ENCODE measurements at regions not wholly inside any gene's neighbourhood (a gene's known extent, or its start where the extent isn't known, plus 50 kb on each side); places are given as distances from the start of the nearest gene placed in this dataset.
"Not testable (repeated sequence)": the region's sequence is repeated elsewhere in the genome, so short reads cannot be mapped to it uniquely, and the experiment has no call there.

GRCh38 chr6:166707045-166707444 is 80.0 kb upstream of the RPS6KA2 start:
- H3K36me3 ChIP-seq: no peaks in the 10 kb centered on the region
- TF ChIP-seq POLR2A (IDR thresholded peaks at IDR 0.05): no peak
- no peak for TF ChIP-seq CTCF (IDR thresholded peaks at IDR 0.05)
- no peak for TF ChIP-seq EP300 (IDR thresholded peaks at IDR 0.05)
- no peak for TF ChIP-seq POLR2AphosphoS5 (IDR thresholded peaks at IDR 0.05)
- H3K4me1 ChIP-seq: no peaks in the 10 kb centered on the region
- DNase-seq (ENCODE audit: low spot score in 2 of 2): no peak
- no peak overlapping the region for H3K4me3 ChIP-seq
- 44% methylated on average over 10 of the region's 10 CpGs for WGBS
- H3K27ac ChIP-seq: no peak overlapping the region
- peaks cover 3% of the 10 kb centered on the region for H3K27me3 ChIP-seq
- H3K9me3 ChIP-seq: no peaks in the 10 kb centered on the region

GRCh38 chr6:166705069-166705468 is 78.0 kb upstream of the RPS6KA2 start:
- Histone ChIP-seq H3K9me3 (no peaks in the 10 kb centered on the region), H3K4me3 (no peak overlapping the region), H3K36me3 (no peaks in the 10 kb centered on the region), H3K4me1 (no peaks in the 10 kb centered on the region), H3K27ac (no peak overlapping the region), H3K27me3 (peaks cover 6% of the 10 kb centered on the region)
- no peak for TF ChIP-seq POLR2A (IDR thresholded peaks at IDR 0.05)
- WGBS: 49% methylated on average over 7 of the region's 7 CpGs
- no peak for DNase-seq (ENCODE audit: low spot score in 2 of 2)

GRCh38 chr6:166704171-166704570 is 77.1 kb upstream of the RPS6KA2 start:
- no peak overlapping the region for H3K4me3 ChIP-seq
- no peak for DNase-seq (ENCODE audit: low spot score in 2 of 2)
- WGBS: 70% methylated on average over 7 of the region's 7 CpGs
- H3K4me1 ChIP-seq: no peaks in the 10 kb centered on the region
- no peaks in the 10 kb centered on the region for H3K9me3 ChIP-seq
- H3K27ac ChIP-seq: no peak overlapping the region
- no peak for TF ChIP-seq POLR2AphosphoS5 (IDR thresholded peaks at IDR 0.05)
- no peak for TF ChIP-seq EP300 (IDR thresholded peaks at IDR 0.05)
- no peak for TF ChIP-seq CTCF (IDR thresholded peaks at IDR 0.05)
- no peak for TF ChIP-seq POLR2A (IDR thresholded peaks at IDR 0.05)
- H3K36me3 ChIP-seq: no peaks in the 10 kb centered on the region
- peaks cover 6% of the 10 kb centered on the region for H3K27me3 ChIP-seq

GRCh38 chr6:166703149-166703710 is 76.2 kb upstream of the RPS6KA2 start:
- TF ChIP-seq POLR2AphosphoS5 (IDR thresholded peaks at IDR 0.05) (no peak), EP300 (IDR thresholded peaks at IDR 0.05) (no peak), POLR2A (IDR thresholded peaks at IDR 0.05) (no peak), CTCF (IDR thresholded peaks at IDR 0.05) (no peak)
- Histone ChIP-seq H3K27me3 (peaks cover 8% of the 10 kb centered on the region), H3K4me3 (no peak overlapping the region), H3K27ac (no peak overlapping the region), H3K36me3 (no peaks in the 10 kb centered on the region), H3K9me3 (no peaks in the 10 kb centered on the region), H3K4me1 (no peaks in the 10 kb centered on the region)
- 68% methylated on average over 8 of the region's 8 CpGs for WGBS
- no peak for DNase-seq (ENCODE audit: low spot score in 2 of 2)

GRCh38 chr6:166701424-166701823 is 74.4 kb upstream of the RPS6KA2 start:
- 82% methylated on average over 8 of the region's 8 CpGs for WGBS
- DNase-seq (ENCODE audit: low spot score in 2 of 2): not testable (repeated sequence)

GRCh38 chr6:166700871-166701270 is 73.8 kb upstream of the RPS6KA2 start:
- H3K27me3 ChIP-seq: peaks cover 10% of the 10 kb centered on the region
- H3K36me3 ChIP-seq; H3K4me3 ChIP-seq; DNase-seq (ENCODE audit: low spot score in 2 of 2); H3K27ac ChIP-seq; H3K9me3 ChIP-seq; H3K4me1 ChIP-seq: not testable (repeated sequence)
- WGBS: 63% methylated on average over 3 of the region's 3 CpGs

More at GRCh38 chr6:166701424-166701823, 74.4 kb upstream of the RPS6KA2 start:
- not testable (repeated sequence) for H3K36me3 ChIP-seq, H3K4me1 ChIP-seq, H3K4me3 ChIP-seq, H3K27ac ChIP-seq, H3K9me3 ChIP-seq
- peaks cover 10% of the 10 kb centered on the region for H3K27me3 ChIP-seq

- H3K27me3 ChIP-seq: peaks cover 7% of the 10 kb centered on the region
- no peak for DNase-seq (ENCODE audit: low spot score in 2 of 2)
- TF ChIP-seq EP300 (IDR thresholded peaks at IDR 0.05) (no peak), POLR2AphosphoS5 (IDR thresholded peaks at IDR 0.05) (no peak), POLR2A (IDR thresholded peaks at IDR 0.05) (no peak), CTCF (IDR thresholded peaks at IDR 0.05) (no peak)
- H3K9me3 ChIP-seq: no peaks in the 10 kb centered on the region
- no peak overlapping the region for H3K4me3 ChIP-seq
- WGBS: 81% methylated on average over 4 of the region's 4 CpGs
- no peaks in the 10 kb centered on the region for H3K36me3 ChIP-seq
- no peaks in the 10 kb centered on the region for H3K4me1 ChIP-seq
- no peak overlapping the region for H3K27ac ChIP-seq
Measured at GRCh38 chr6:166697113-166697512, 70.1 kb upstream of the RPS6KA2 start.
